Astrocyte (in vitro differentiated cells and primary cell): ENCODE measurements at regions not wholly inside any gene's neighbourhood (a gene's known extent, or its start where the extent isn't known, plus 50 kb on each side); places are given as distances from the start of the nearest gene placed in this dataset.

Source experiments
- DNase-seq: peaks from one replicate; pipeline ENCODE4 v3.0.0-alpha.2; 2010; ENCODE audit warnings: low read depth
- FAIRE-seq: peaks from 2 replicates; lab custom pipeline; 2011; peaks lifted over from hg19 to GRCh38; lab: Jason Lieb, UNC
- H2AFZ ChIP-seq: 2 replicates; pipeline ENCODE4 v1.6.0; 2012; ENCODE audit warnings: low read depth, low read length, inconsistent platforms
- H3K27ac ChIP-seq: 2 replicates; pipeline ENCODE4 v1.5.1; 2011; ENCODE audit warnings: low read depth, low read length, inconsistent platforms
- H3K27me3 ChIP-seq: 2 replicates; pipeline ENCODE4 v1.6.0; 2011; ENCODE audit warnings: low read length, inconsistent platforms; ENCODE audit not compliant: insufficient read depth
- H3K36me3 ChIP-seq: 2 replicates; pipeline ENCODE4 v1.5.1; 2011; ENCODE audit warnings: low read length, inconsistent platforms; ENCODE audit not compliant: insufficient read depth
- H3K4me1 ChIP-seq: 2 replicates; pipeline ENCODE4 v1.5.1; 2011; ENCODE audit warnings: low read length, inconsistent platforms; ENCODE audit not compliant: insufficient read depth
- H3K4me2 ChIP-seq: 2 replicates; pipeline ENCODE4 v1.6.0; 2012; ENCODE audit warnings: low read length, inconsistent platforms
- H3K4me3 ChIP-seq: 2 replicates; pipeline ENCODE4 v1.5.1; 2011; ENCODE audit warnings: low read depth, mild to moderate bottlenecking, low read length, inconsistent platforms; ENCODE audit not compliant: insufficient read depth
- H3K79me2 ChIP-seq: 2 replicates; pipeline ENCODE4 v1.6.0; 2012; ENCODE audit warnings: mild to moderate bottlenecking, low read length, inconsistent platforms; ENCODE audit not compliant: insufficient read depth
- H3K9ac ChIP-seq: 2 replicates; pipeline ENCODE4 v1.6.0; 2012; ENCODE audit warnings: mild to moderate bottlenecking, low read length, inconsistent platforms
- H3K9me3 ChIP-seq: 2 replicates; pipeline ENCODE4 v1.5.1; 2012; ENCODE audit warnings: low read depth, mild to moderate bottlenecking, low read length, inconsistent platforms; ENCODE audit not compliant: insufficient read depth
- H4K20me1 ChIP-seq: 2 replicates; pipeline ENCODE4 v1.6.0; 2012; ENCODE audit warnings: low read length, inconsistent platforms; ENCODE audit not compliant: insufficient read depth
- H3K27ac Mint-ChIP-seq: one replicate; pipeline ENCODE4 v1.8.0; 2021; ENCODE audit warnings: mild to moderate bottlenecking, mixed read lengths; ENCODE audit not compliant: unreplicated experiment
- H3K27me3 Mint-ChIP-seq: one replicate; pipeline ENCODE4 v1.8.0; 2021; ENCODE audit warnings: low read depth, mixed read lengths; ENCODE audit not compliant: unreplicated experiment
- H3K36me3 Mint-ChIP-seq: one replicate; pipeline ENCODE4 v1.8.0; 2021; ENCODE audit warnings: low read depth, mixed read lengths; ENCODE audit not compliant: unreplicated experiment
- H3K4me1 Mint-ChIP-seq: one replicate; pipeline ENCODE4 v1.8.0; 2021; ENCODE audit warnings: low read depth, mixed read lengths; ENCODE audit not compliant: unreplicated experiment
- H3K4me3 Mint-ChIP-seq: one replicate; pipeline ENCODE4 v1.8.0; 2021; ENCODE audit warnings: mild to moderate bottlenecking, moderate library complexity, mixed read lengths; ENCODE audit not compliant: unreplicated experiment
- H3K9me3 Mint-ChIP-seq: one replicate; pipeline ENCODE4 v1.8.0; 2021; ENCODE audit warnings: mild to moderate bottlenecking, mixed read lengths; ENCODE audit not compliant: unreplicated experiment
- CTCF ChIP-seq: IDR thresholded peaks from 2 replicates; pipeline ENCODE4 v1.5.1; 2011; ENCODE audit warnings: low read depth, mild to moderate bottlenecking, inconsistent platforms, low read length, moderate library complexity; ENCODE audit not compliant: insufficient read depth
- EZH2 ChIP-seq: IDR thresholded peaks from 2 replicates; pipeline ENCODE4 v1.6.1; 2012; ENCODE audit warnings: mild to moderate bottlenecking, low read length, inconsistent platforms; ENCODE audit not compliant: insufficient read depth

- no peaks in the 10 kb centered on the region for H3K4me1 ChIP-seq
- no peak for DNase-seq
- H3K9ac ChIP-seq: no peak overlapping the region
- no peaks in the 10 kb centered on the region for H3K27me3 Mint-ChIP-seq
- H3K4me2 ChIP-seq: no peak overlapping the region
- H3K36me3 Mint-ChIP-seq: no peaks in the 10 kb centered on the region
- H3K4me3 Mint-ChIP-seq: no peak overlapping the region
- H3K36me3 ChIP-seq: no peaks in the 10 kb centered on the region
- no peaks in the 10 kb centered on the region for H3K27me3 ChIP-seq
- TF ChIP-seq CTCF (no peak), EZH2 (no peak)
- H3K9me3 ChIP-seq: no peaks in the 10 kb centered on the region
- H3K27ac ChIP-seq: no peak overlapping the region
- no peak overlapping the region for H2AFZ ChIP-seq
- no peaks in the 10 kb centered on the region for H3K9me3 Mint-ChIP-seq
- no peaks in the 10 kb centered on the region for H3K79me2 ChIP-seq
- no peak overlapping the region for H3K27ac Mint-ChIP-seq
- no peaks in the 10 kb centered on the region for H4K20me1 ChIP-seq
- H3K4me3 ChIP-seq: no peak overlapping the region
- no peaks in the 10 kb centered on the region for H3K4me1 Mint-ChIP-seq
- FAIRE-seq: no peak
These were observed 57.4 kb upstream of the CDH12 start for GRCh38 chr5:22910523-22910922.

- H3K36me3 ChIP-seq: no peaks in the 10 kb centered on the region
- Mint-ChIP-seq H3K36me3 (no peaks in the 10 kb centered on the region), H3K4me1 (no peaks in the 10 kb centered on the region), H3K9me3 (no peaks in the 10 kb centered on the region), H3K4me3 (no peak overlapping the region), H3K27me3 (no peaks in the 10 kb centered on the region), H3K27ac (no peak overlapping the region)
- no peak overlapping the region for H3K4me3 ChIP-seq
- H3K9ac ChIP-seq: no peak overlapping the region
- no peak overlapping the region for H3K4me2 ChIP-seq
- H3K4me1 ChIP-seq: no peaks in the 10 kb centered on the region
- H4K20me1 ChIP-seq: no peaks in the 10 kb centered on the region
- TF ChIP-seq EZH2: no peak
- no peak for TF ChIP-seq CTCF
- H3K79me2 ChIP-seq: no peaks in the 10 kb centered on the region
- H2AFZ ChIP-seq: no peak overlapping the region
- H3K9me3 ChIP-seq: no peaks in the 10 kb centered on the region
- H3K27ac ChIP-seq: no peak overlapping the region
- no peak for DNase-seq
- FAIRE-seq: no peak
- H3K27me3 ChIP-seq: no peaks in the 10 kb centered on the region
These were observed 55.4 kb upstream of the CDH12 start for GRCh38 chr5:22908586-22908985.

- Histone ChIP-seq H3K9me3 (no peaks in the 10 kb centered on the region), H3K4me3 (no peak overlapping the region), H3K27ac (no peak overlapping the region), H3K79me2 (no peaks in the 10 kb centered on the region), H3K36me3 (no peaks in the 10 kb centered on the region), H3K27me3 (no peaks in the 10 kb centered on the region), H3K4me1 (no peaks in the 10 kb centered on the region), H3K4me2 (no peak overlapping the region), H4K20me1 (no peaks in the 10 kb centered on the region), H2AFZ (no peak overlapping the region), H3K9ac (no peak overlapping the region)
- Mint-ChIP-seq H3K9me3 (no peaks in the 10 kb centered on the region), H3K4me1 (no peaks in the 10 kb centered on the region), H3K27ac (no peak overlapping the region), H3K27me3 (no peaks in the 10 kb centered on the region), H3K36me3 (no peaks in the 10 kb centered on the region), H3K4me3 (no peak overlapping the region)
- TF ChIP-seq EZH2: no peak
- no peak for TF ChIP-seq CTCF
- DNase-seq (no peak), FAIRE-seq (no peak)
These were observed 55.0 kb upstream of the CDH12 start for GRCh38 chr5:22908129-22908528.
